ENCODE measurements at regions not wholly inside any gene's neighbourhood (a gene's known extent, or its start where the extent isn't known, plus 50 kb on each side); places are given as distances from the start of the nearest gene placed in this dataset.
A peak's percentile ranks its signal among the peaks of the same experiment; 100 is the strongest.
"Not testable (repeated sequence)": the region's sequence is repeated elsewhere in the genome, so short reads cannot be mapped to it uniquely, and the experiment has no call there.

DNA sequence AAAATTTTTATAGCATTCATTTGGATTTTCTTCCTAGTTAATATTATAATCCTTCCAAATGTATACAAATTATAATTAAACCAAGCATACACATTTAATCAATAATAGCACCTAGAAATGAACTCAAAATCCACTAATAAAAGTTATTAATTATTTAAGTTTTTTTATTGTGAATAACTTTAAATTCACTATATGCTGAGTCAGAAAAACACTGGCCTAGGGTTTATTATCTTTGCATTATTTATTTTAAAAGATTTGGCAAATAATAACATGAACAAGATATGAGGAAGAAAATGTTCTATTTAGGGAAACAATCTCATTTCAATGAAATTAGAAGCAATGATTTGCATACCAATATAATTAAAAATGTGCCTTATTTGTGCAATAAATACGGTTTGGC, 951.5 kb downstream of the KCNT2 start:
- intact Hi-C loops (cut with DNase I): no loop called here
- FAIRE-seq: peak; percentile 6
- no peak for TF ChIP-seq CTCF (IDR thresholded peaks at IDR 0.05; ENCODE audit: borderline replicate concordance, extremely low read depth, insufficient read depth)

DNA sequence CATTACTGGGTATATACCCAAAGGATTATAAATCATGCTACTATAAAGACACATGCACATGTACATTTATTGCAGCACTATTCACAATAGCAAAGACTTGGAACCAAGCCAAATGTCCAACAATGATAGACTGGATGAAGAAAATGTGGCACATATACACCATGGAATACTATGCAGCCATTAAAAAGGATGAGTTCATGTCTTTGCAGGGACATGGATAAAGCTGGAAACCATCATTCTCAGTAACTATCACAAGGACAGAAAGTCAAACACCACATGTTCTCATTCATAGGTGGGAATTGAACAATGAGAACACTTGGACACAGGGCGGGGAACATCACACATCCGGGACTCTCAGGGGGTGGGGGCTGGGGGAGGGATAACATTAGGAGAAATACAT, 959.4 kb downstream of the KCNT2 start:
- H3K9me3 ChIP-seq (ENCODE audit: control insufficient read depth in 2 of 3, insufficient read depth in 1 of 3, low read length in 3 of 3); intact Hi-C loops (cut with DNase I); H3K4me1 ChIP-seq (ENCODE audit: control insufficient read depth in 2 of 3, insufficient read depth in 2 of 3, low read depth in 1 of 3, low read length in 3 of 3); H3K9ac ChIP-seq (ENCODE audit: low read length in 3 of 3); H3K4me3 ChIP-seq (ENCODE audit: low read length in 3 of 3); H3K27ac ChIP-seq (ENCODE audit: low read depth in 2 of 2, low read length in 2 of 2); FAIRE-seq; H3K36me3 ChIP-seq (ENCODE audit: control insufficient read depth in 2 of 3, insufficient read depth in 3 of 3, low read length in 3 of 3); H3K27me3 ChIP-seq (ENCODE audit: control insufficient read depth, insufficient read depth, low read length); DNase-seq: not testable (repeated sequence)

More for the DNA sequence above, 951.5 kb downstream of the KCNT2 start:
- H3K27ac ChIP-seq (ENCODE audit: low read depth in 2 of 2, low read length in 2 of 2): no peak overlapping the region
- no peak overlapping the region for H3K9ac ChIP-seq (ENCODE audit: low read length in 3 of 3)
- H3K36me3 ChIP-seq (ENCODE audit: control insufficient read depth in 2 of 3, insufficient read depth in 3 of 3, low read length in 3 of 3): no peaks in the 10 kb centered on the region
- H3K9me3 ChIP-seq (ENCODE audit: control insufficient read depth in 2 of 3, insufficient read depth in 1 of 3, low read length in 3 of 3): no peaks in the 10 kb centered on the region
- no peak for DNase-seq
- H3K4me1 ChIP-seq (ENCODE audit: control insufficient read depth in 2 of 3, insufficient read depth in 2 of 3, low read depth in 1 of 3, low read length in 3 of 3): no peaks in the 10 kb centered on the region
- no peak overlapping the region for H3K4me3 ChIP-seq (ENCODE audit: low read length in 3 of 3)
- no peaks in the 10 kb centered on the region for H3K27me3 ChIP-seq (ENCODE audit: control insufficient read depth, insufficient read depth, low read length)

DNA sequence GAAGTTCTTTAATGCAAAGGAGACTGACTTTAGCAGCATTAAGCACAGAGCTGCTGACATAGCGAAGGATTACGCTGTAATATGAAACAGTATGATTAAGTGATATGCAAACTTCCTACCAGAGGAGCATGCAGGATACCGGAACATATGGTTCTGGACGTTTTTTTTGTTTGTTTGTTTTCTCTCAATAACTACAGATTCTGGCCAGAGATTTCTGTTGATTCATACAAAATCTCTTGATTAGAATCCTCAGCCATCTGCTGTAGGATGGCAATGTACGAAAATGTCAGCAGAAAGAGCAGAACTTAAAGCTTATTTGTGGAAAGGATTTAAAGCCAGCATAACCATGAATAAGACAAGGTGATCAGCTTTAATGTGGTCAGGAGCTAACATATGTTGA, 970.7 kb downstream of the KCNT2 start:
- intact Hi-C loops (cut with DNase I): no loop called here
- Histone ChIP-seq H3K9me3 (ENCODE audit: control insufficient read depth in 2 of 3, insufficient read depth in 1 of 3, low read length in 3 of 3) (no peaks in the 10 kb centered on the region), H3K4me3 (ENCODE audit: low read length in 3 of 3) (no peak overlapping the region), H3K4me1 (ENCODE audit: control insufficient read depth in 2 of 3, insufficient read depth in 2 of 3, low read depth in 1 of 3, low read length in 3 of 3) (no peaks in the 10 kb centered on the region), H3K9ac (ENCODE audit: low read length in 3 of 3) (no peak overlapping the region), H3K36me3 (ENCODE audit: control insufficient read depth in 2 of 3, insufficient read depth in 3 of 3, low read length in 3 of 3) (no peaks in the 10 kb centered on the region), H3K27me3 (ENCODE audit: control insufficient read depth, insufficient read depth, low read length) (no peaks in the 10 kb centered on the region), H3K27ac (ENCODE audit: low read depth in 2 of 2, low read length in 2 of 2) (no peak overlapping the region)
- no peak for DNase-seq
- no peak for TF ChIP-seq CTCF (IDR thresholded peaks at IDR 0.05; ENCODE audit: borderline replicate concordance, extremely low read depth, insufficient read depth)
- no peak for FAIRE-seq

GRCh38 chr1:195618287-195618686, 990.0 kb downstream of the KCNT2 start:
- Histone ChIP-seq H3K9ac (ENCODE audit: low read length in 3 of 3) (no peak overlapping the region), H3K4me1 (ENCODE audit: control insufficient read depth in 2 of 3, insufficient read depth in 2 of 3, low read depth in 1 of 3, low read length in 3 of 3) (no peaks in the 10 kb centered on the region), H3K9me3 (ENCODE audit: control insufficient read depth in 2 of 3, insufficient read depth in 1 of 3, low read length in 3 of 3) (no peaks in the 10 kb centered on the region), H3K36me3 (ENCODE audit: control insufficient read depth in 2 of 3, insufficient read depth in 3 of 3, low read length in 3 of 3) (no peaks in the 10 kb centered on the region), H3K4me3 (ENCODE audit: low read length in 3 of 3) (no peak overlapping the region), H3K27me3 (ENCODE audit: control insufficient read depth, insufficient read depth, low read length) (no peaks in the 10 kb centered on the region), H3K27ac (ENCODE audit: low read depth in 2 of 2, low read length in 2 of 2) (no peak overlapping the region)
- DNase-seq (no peak), FAIRE-seq (no peak)
- intact Hi-C loops (cut with DNase I): no loop called here
- no peak for TF ChIP-seq CTCF (IDR thresholded peaks at IDR 0.05; ENCODE audit: borderline replicate concordance, extremely low read depth, insufficient read depth)

All from kidney (tissue), 13 donors.